Psoas muscle (tissue), 7 donors: ENCODE measurements at regions not wholly inside any gene's neighbourhood (a gene's known extent, or its start where the extent isn't known, plus 50 kb on each side); places are given as distances from the start of the nearest gene placed in this dataset.

Experiments
- ATAC-seq, 4 donors: fragments of 200-7000 bp; cut with Tn5 transposase; one replicate each; pipeline ENCODE4 v1.9.1; 2020; ENCODE audit warnings: moderate library complexity in 3 of 4, mild to moderate bottlenecking in 2 of 4
- DNase-seq, 2 donors: peaks; one replicate each; pipeline ENCODE4 v3.0.0-alpha.2; 2020
- H3K27ac ChIP-seq: fragments of 200-600 bp; one replicate; pipeline ENCODE4 v1.8.0; 2022
- H3K27me3 ChIP-seq, 3 donors: fragments of 200-600 bp in 1 of 3; one replicate each; pipeline versions ENCODE4 v1.6.1 to v1.8.0; 2013 to 2022; ENCODE audit warnings: low read length in 2 of 3, mild to moderate bottlenecking in 2 of 3, moderate library complexity in 1 of 3; ENCODE audit not compliant: insufficient read depth in 3 of 3
- H3K36me3 ChIP-seq, 2 donors: fragments of 200-600 bp in 1 of 2; one replicate each; pipeline versions ENCODE4 v1.6.1 to v1.8.0; 2013 to 2022; ENCODE audit warnings: low read depth in 1 of 2, mild to moderate bottlenecking in 1 of 2, moderate library complexity in 1 of 2; ENCODE audit not compliant: insufficient read depth in 1 of 2
- H3K4me1 ChIP-seq: fragments of 200-600 bp; one replicate; pipeline ENCODE4 v1.8.0; 2022
- H3K4me3 ChIP-seq: fragments of 200-600 bp; one replicate; pipeline ENCODE4 v1.8.0; 2022; ENCODE audit warnings: mild to moderate bottlenecking
- H3K9me3 ChIP-seq: fragments of 200-600 bp; one replicate; pipeline ENCODE4 v1.8.0; 2022
- WGBS, 3 donors: extraction: QIAGEN DNeasy Blood & Tissue Kit; methylation state at CpG; one replicate each; pipeline versions ENCODE4 v1.1.6 to v1.1.7; 2013; 5-methylcytosine and 5-hydroxymethylcytosine counted together
- intact Hi-C, 2 donors: fragments of 100-400 bp; cut with DNase I; formaldehyde crosslinking; loops; one replicate each; pipeline versions ENCODE4 v1.11.0 to v1.14.2; 2022
- TF ChIP-seq, protein P1 (sequence below): fragments of 200-600 bp; IDR thresholded peaks from one replicate; pipeline ENCODE4 v1.8.0; 2022; ENCODE audit warnings: antibody characterized with exemption
- donor health status: healthy with polysubstance abuse.
- donor health status: DM: no; HTN: no; CAD: no; lungs with moderate emphysema.
- donor health status: Bipolar disorder and iron deficiency.
- donor health status: healthy.
- donor health status: DM: yes; HTN: yes; CAD: no.
- donor health status: DM: no; HTN: no; CAD: no.
- donor health status: DM: yes; HTN: yes; CAD: no.

DNA sequence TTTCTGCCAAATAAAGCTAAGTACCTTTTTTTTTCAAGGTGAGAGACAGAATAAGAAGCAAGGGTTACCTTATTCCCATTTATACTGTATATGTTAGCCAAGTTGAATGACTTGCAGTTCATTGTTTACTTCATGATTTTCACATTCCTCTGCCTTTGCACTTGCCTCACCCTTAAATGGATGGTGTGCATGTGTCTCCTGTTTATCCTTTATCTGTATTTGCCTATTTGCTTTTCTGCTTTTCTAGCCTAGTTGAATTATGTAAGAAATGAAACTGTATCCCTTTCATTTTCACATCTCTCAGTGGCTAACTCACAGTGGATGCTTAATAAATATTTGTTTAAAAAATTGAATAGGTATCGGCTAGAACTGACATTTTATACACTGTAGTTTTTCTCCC lies 200.8 kb upstream of the ST8SIA4 start:
- Histone ChIP-seq H3K27me3 (no peaks in the 10 kb centered on the region), H3K27ac (no peak overlapping the region), H3K4me1 (no peaks in the 10 kb centered on the region), H3K9me3 (no peaks in the 10 kb centered on the region), H3K4me3 (no peak overlapping the region), H3K36me3 (no peaks in the 10 kb centered on the region)
- intact Hi-C loops: no loop called here
- no peak for DNase-seq
- WGBS, 3 donors: 68 to 77% (median 74%) methylated on average over 1 of the region's 1 CpG
- ATAC-seq: no peak
- TF ChIP-seq, protein P1, sequence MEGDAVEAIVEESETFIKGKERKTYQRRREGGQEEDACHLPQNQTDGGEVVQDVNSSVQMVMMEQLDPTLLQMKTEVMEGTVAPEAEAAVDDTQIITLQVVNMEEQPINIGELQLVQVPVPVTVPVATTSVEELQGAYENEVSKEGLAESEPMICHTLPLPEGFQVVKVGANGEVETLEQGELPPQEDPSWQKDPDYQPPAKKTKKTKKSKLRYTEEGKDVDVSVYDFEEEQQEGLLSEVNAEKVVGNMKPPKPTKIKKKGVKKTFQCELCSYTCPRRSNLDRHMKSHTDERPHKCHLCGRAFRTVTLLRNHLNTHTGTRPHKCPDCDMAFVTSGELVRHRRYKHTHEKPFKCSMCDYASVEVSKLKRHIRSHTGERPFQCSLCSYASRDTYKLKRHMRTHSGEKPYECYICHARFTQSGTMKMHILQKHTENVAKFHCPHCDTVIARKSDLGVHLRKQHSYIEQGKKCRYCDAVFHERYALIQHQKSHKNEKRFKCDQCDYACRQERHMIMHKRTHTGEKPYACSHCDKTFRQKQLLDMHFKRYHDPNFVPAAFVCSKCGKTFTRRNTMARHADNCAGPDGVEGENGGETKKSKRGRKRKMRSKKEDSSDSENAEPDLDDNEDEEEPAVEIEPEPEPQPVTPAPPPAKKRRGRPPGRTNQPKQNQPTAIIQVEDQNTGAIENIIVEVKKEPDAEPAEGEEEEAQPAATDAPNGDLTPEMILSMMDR: no peak

DNA sequence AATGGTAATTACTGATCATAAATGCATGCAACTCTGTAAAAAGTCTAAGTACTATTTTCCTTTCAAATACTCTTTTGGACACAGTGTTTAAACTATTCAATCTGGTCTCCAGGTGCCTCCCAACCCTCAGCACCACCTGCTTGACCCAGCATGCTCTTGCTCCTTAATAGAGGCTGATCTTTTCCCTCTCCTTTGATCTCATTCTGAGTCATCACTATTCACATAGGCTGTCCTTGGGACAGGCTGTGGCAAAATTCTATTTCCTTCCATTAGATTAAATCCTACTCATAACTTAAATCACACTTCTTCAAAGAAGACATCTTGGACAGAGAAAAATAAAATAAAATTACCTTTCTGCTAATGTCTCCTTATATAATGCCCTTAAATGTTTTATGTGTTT lies 199.4 kb upstream of the ST8SIA4 start:
- intact Hi-C loops: no loop called here
- Histone ChIP-seq H3K27ac (no peak overlapping the region), H3K27me3 (no peaks in the 10 kb centered on the region), H3K9me3 (no peaks in the 10 kb centered on the region), H3K36me3 (no peaks in the 10 kb centered on the region), H3K4me1 (no peaks in the 10 kb centered on the region), H3K4me3 (no peak overlapping the region)
- DNase-seq (no peak), ATAC-seq (no peak)
- TF ChIP-seq, protein P1: no peak

DNA sequence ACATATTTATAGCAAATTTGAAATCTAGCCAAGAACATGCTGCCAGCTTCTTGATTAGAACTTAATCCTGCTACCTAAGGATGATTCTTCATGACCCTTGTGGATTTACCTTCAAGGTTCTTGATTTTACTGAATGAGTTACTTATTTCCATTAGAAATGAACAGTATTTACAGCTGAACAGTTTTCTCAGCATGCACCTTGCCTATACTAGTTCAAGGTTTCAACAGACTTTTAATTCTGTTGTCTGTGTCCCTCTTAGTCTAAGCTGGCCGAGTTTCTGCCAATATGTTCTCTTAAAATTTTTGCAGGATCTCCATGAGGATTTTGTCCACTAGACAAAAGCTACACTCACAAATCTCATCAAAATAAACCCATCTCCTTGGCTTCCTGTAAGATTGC lies 188.8 kb upstream of the ST8SIA4 start:
- 72 to 96% (median 83%) methylated on average over 1 of the region's 1 CpG for WGBS, 3 donors
- no peaks in the 10 kb centered on the region for H3K4me1 ChIP-seq
- TF ChIP-seq, protein P1: no peak
- ATAC-seq (no peak), DNase-seq (no peak)
- H3K27me3 ChIP-seq: no peaks in the 10 kb centered on the region
- no peaks in the 10 kb centered on the region for H3K9me3 ChIP-seq
- no peaks in the 10 kb centered on the region for H3K36me3 ChIP-seq
- no peak overlapping the region for H3K27ac ChIP-seq
- intact Hi-C loops: no loop called here
- no peak overlapping the region for H3K4me3 ChIP-seq

DNA sequence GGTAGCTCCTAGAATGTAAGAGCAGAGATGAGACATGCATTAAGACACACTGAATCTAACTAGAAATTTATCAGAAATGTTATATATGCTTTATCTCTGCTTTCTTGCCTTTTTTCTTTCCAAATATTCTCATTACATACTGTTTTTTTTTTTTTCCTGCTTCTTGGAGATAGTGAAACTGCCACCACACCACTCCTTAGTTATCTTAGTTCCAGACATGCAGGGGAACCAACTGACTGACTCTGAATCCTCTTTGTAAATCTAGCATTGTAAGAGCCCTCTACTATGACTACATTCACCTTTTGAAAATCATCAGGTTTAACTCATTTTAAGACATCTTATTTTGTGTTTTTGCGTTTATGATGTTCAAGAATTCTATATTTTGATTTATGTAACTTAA lies 181.3 kb upstream of the ST8SIA4 start:
- H3K4me1 ChIP-seq: no peaks in the 10 kb centered on the region
- no peaks in the 10 kb centered on the region for H3K9me3 ChIP-seq
- ATAC-seq (no peak), DNase-seq (no peak)
- WGBS, 3 donors: 87 to 88% (median 87%) methylated on average over 1 of the region's 1 CpG
- TF ChIP-seq, protein P1: no peak
- no peaks in the 10 kb centered on the region for H3K27me3 ChIP-seq
- no peak overlapping the region for H3K4me3 ChIP-seq
- intact Hi-C loops: no loop called here
- H3K27ac ChIP-seq: no peak overlapping the region
- no peaks in the 10 kb centered on the region for H3K36me3 ChIP-seq

DNA sequence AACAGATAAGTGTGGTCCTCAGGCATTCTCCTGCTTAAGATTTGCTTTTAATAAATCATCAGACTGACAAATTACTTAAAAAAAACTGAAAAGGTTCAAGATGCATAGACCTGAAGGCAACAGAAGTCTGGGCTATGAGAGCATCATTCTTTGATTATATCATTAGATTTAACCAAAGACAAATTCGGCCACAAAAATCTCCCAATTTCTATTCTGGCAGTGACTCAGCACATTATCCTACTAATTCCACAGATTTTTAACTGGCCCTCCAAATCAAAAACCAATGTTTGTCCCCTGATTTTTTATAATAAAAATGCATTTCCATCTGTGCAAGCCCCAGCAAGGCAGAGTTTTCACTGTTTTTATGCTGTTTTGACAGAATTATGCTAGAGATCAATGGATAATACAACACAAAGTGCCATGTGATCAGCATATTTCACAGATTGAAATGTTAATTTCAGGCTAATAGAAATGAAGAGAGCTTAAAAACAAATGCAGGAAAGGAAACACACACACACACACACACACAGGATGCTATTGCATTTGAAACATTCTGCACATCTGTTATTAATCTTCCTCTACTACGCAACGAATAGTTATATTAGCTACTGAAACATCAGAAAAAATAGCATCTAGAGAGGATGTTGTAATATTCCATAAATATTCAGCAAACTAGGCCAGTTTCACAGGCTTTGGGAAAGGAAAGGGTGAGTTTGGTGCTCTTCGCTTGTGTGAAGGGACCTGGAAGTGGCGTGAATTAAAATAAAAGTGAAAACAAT lies 177.6 kb upstream of the ST8SIA4 start:
- no peaks in the 10 kb centered on the region for H3K4me1 ChIP-seq
- no peak overlapping the region for H3K4me3 ChIP-seq
- ATAC-seq: no peak
- H3K9me3 ChIP-seq: no peaks in the 10 kb centered on the region
- no peak overlapping the region for H3K27ac ChIP-seq
- intact Hi-C loops: no loop called here
- H3K36me3 ChIP-seq: no peaks in the 10 kb centered on the region
- TF ChIP-seq, protein P1: no peak
- H3K27me3 ChIP-seq: no peaks in the 10 kb centered on the region
- 46 to 56% (median 47%) methylated on average over 5 of the region's 5 CpGs for WGBS, 3 donors
- no peak for DNase-seq
